ENCODE measurements at regions not wholly inside any gene's neighbourhood (a gene's known extent, or its start where the extent isn't known, plus 50 kb on each side); places are given as distances from the start of the nearest gene placed in this dataset.

- H3K4me1 ChIP-seq (ENCODE audit: control insufficient read depth, insufficient read depth, low read length), result no peaks in the 10 kb centered on the region
- no peaks in the 10 kb centered on the region for H3K36me3 ChIP-seq (ENCODE audit: control insufficient read depth, insufficient read depth, low read length)
- no peak for DNase-seq
- intact Hi-C loops (cut with micrococcal nuclease), result no loop called here
- H3K9me3 Mint-ChIP-seq, result no peaks in the 10 kb centered on the region
- TF ChIP-seq CTCF (IDR thresholded peaks at IDR 0.05), result no peak
- H3K4me3 Mint-ChIP-seq, result no peak overlapping the region
- H3K9me3 ChIP-seq (ENCODE audit: control insufficient read depth, insufficient read depth, low read length), result no peaks in the 10 kb centered on the region
- peaks cover 0 to 9% of the 10 kb centered on the region in 2 donors for H3K27me3 Mint-ChIP-seq (ENCODE audit: low read depth in 2 of 2)
- H3K36me3 Mint-ChIP-seq, result no peaks in the 10 kb centered on the region
- no peak overlapping the region for H3K27ac Mint-ChIP-seq
- H3K4me3 ChIP-seq (ENCODE audit: low read length), result no peak overlapping the region
- no peak for ATAC-seq
- 95% methylated on average over 3 of the region's 4 CpGs for WGBS (ENCODE audit: insufficient coverage)
- no peaks in the 10 kb centered on the region for H3K27me3 ChIP-seq (ENCODE audit: control insufficient read depth, insufficient read depth, low read length)
- H3K4me1 Mint-ChIP-seq, result no peaks in the 10 kb centered on the region
- H3K27ac ChIP-seq (ENCODE audit: low read length), result no peak overlapping the region
Observed at GRCh38 chr3:59341459-59341858, 291.6 kb upstream of the CFAP20DC start.

DNA sequence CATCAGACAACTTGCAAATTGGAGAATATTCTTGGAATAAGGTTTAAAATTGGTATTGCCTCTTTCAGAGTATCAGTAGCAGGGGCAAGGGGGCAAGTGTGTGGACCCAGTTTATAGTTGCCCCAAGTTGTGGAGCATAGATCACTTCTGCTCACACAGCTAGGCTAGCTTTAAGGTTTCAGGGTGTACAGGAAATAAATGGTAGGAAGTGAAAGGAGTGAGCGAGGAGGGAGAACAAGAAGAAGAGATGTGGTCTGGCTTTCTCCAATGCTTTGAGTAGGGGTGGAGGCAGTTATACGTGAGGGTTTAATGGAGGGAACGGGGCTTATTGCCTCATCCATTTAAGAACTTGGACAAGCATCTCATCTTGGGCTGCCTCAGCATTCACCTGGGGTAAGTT is 290.0 kb upstream of the CFAP20DC start:
- Mint-ChIP-seq H3K36me3 (no peaks in the 10 kb centered on the region), H3K4me3 (no peak overlapping the region), H3K4me1 (no peaks in the 10 kb centered on the region), H3K27ac (no peak overlapping the region), H3K27me3 (ENCODE audit: low read depth in 2 of 2) (peaks cover 0 to 9% of the 10 kb centered on the region in 2 donors), H3K9me3 (no peaks in the 10 kb centered on the region)
- Histone ChIP-seq H3K27ac (ENCODE audit: low read length) (no peak overlapping the region), H3K4me1 (ENCODE audit: control insufficient read depth, insufficient read depth, low read length) (no peaks in the 10 kb centered on the region), H3K9me3 (ENCODE audit: control insufficient read depth, insufficient read depth, low read length) (no peaks in the 10 kb centered on the region), H3K36me3 (ENCODE audit: control insufficient read depth, insufficient read depth, low read length) (no peaks in the 10 kb centered on the region), H3K27me3 (ENCODE audit: control insufficient read depth, insufficient read depth, low read length) (no peaks in the 10 kb centered on the region), H3K4me3 (ENCODE audit: low read length) (no peak overlapping the region)
- DNase-seq, result no peak
- intact Hi-C loops (cut with micrococcal nuclease), result no loop called here
- WGBS (ENCODE audit: insufficient coverage), result 75% methylated on average over 3 of the region's 3 CpGs
- ATAC-seq, result no peak
- TF ChIP-seq CTCF (IDR thresholded peaks at IDR 0.05), result no peak

GRCh38 chr3:59338934-59339333 is 289.1 kb upstream of the CFAP20DC start:
- H3K4me3 ChIP-seq (ENCODE audit: low read length), result no peak overlapping the region
- no peaks in the 10 kb centered on the region for H3K36me3 ChIP-seq (ENCODE audit: control insufficient read depth, insufficient read depth, low read length)
- Mint-ChIP-seq H3K9me3 (peaks cover under 1 to 1% of the 10 kb centered on the region in 2 donors), H3K4me1 (peaks cover 0 to 2% of the 10 kb centered on the region in 2 donors), H3K36me3 (no peaks in the 10 kb centered on the region), H3K4me3 (no peak overlapping the region), H3K27me3 (ENCODE audit: low read depth in 2 of 2) (peaks cover 0 to 9% of the 10 kb centered on the region in 2 donors), H3K27ac (no peak overlapping the region)
- H3K27me3 ChIP-seq (ENCODE audit: control insufficient read depth, insufficient read depth, low read length), result no peaks in the 10 kb centered on the region
- no peak for TF ChIP-seq CTCF (IDR thresholded peaks at IDR 0.05)
- no peak for ATAC-seq
- DNase-seq, result no peak
- 91% methylated on average over 7 of the region's 7 CpGs for WGBS (ENCODE audit: insufficient coverage)
- H3K4me1 ChIP-seq (ENCODE audit: control insufficient read depth, insufficient read depth, low read length), result no peaks in the 10 kb centered on the region
- intact Hi-C loops (cut with micrococcal nuclease), result no loop called here
- H3K9me3 ChIP-seq (ENCODE audit: control insufficient read depth, insufficient read depth, low read length), result no peaks in the 10 kb centered on the region
- H3K27ac ChIP-seq (ENCODE audit: low read length), result no peak overlapping the region

GRCh38 chr3:59335338-59335737 is 285.5 kb upstream of the CFAP20DC start:
- no peaks in the 10 kb centered on the region for H3K27me3 ChIP-seq (ENCODE audit: control insufficient read depth, insufficient read depth, low read length)
- Mint-ChIP-seq H3K27ac (no peak overlapping the region), H3K27me3 (ENCODE audit: low read depth in 2 of 2) (peaks cover 0 to 9% of the 10 kb centered on the region in 2 donors), H3K4me3 (no peak overlapping the region), H3K9me3 (peaks cover 3 to 4% of the 10 kb centered on the region in 2 donors), H3K36me3 (no peaks in the 10 kb centered on the region), H3K4me1 (peaks cover 0 to 5% of the 10 kb centered on the region in 2 donors)
- H3K36me3 ChIP-seq (ENCODE audit: control insufficient read depth, insufficient read depth, low read length), result no peaks in the 10 kb centered on the region
- 80% methylated on average over 5 of the region's 6 CpGs for WGBS (ENCODE audit: insufficient coverage)
- no peak for TF ChIP-seq CTCF (IDR thresholded peaks at IDR 0.05)
- H3K4me1 ChIP-seq (ENCODE audit: control insufficient read depth, insufficient read depth, low read length), result no peaks in the 10 kb centered on the region
- H3K27ac ChIP-seq (ENCODE audit: low read length), result no peak overlapping the region
- ATAC-seq (no peak), DNase-seq (no peak)
- no peaks in the 10 kb centered on the region for H3K9me3 ChIP-seq (ENCODE audit: control insufficient read depth, insufficient read depth, low read length)
- intact Hi-C loops (cut with micrococcal nuclease), result no loop called here
- no peak overlapping the region for H3K4me3 ChIP-seq (ENCODE audit: low read length)
